Hematopoietic multipotent progenitor cell treated with erythropoietin and hydrocortisone succinate and interleukin-3 and kit ligand, for 4 days (in vitro differentiated cells): ENCODE measurements at regions not wholly inside any gene's neighbourhood (a gene's known extent, or its start where the extent isn't known, plus 50 kb on each side); places are given as distances from the start of the nearest gene placed in this dataset.
"Not testable (repeated sequence)": the region's sequence is repeated elsewhere in the genome, so short reads cannot be mapped to it uniquely, and the experiment has no call there.

Experiments
- DNase-seq: peaks from one replicate; pipeline ENCODE4 v3.0.0-alpha.2; 2015

DNA sequence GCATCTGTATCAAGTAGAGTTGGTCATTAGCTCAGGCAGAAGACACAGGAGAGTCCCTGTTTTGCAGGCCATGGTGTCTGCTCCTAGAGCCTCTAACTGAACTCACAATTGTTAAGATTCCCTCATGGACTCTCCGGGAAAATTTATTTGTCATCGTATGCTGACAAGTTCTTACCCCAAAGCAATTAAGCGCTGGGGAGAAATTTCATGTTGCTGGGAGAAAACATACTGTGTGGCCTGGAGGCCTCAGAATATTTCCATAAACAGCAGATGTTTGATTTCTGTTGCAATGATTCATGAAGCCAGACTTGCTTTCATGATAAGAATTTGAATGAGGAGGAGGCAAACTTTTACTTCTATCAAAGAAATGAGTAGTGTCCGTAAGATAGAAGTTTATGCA is 583.2 kb downstream of the GATA3 start:
- DNase-seq, result no peak

- no peak for DNase-seq
Observed at GRCh38 chr10:8638088-8638672, 583.7 kb downstream of the GATA3 start.

DNA sequence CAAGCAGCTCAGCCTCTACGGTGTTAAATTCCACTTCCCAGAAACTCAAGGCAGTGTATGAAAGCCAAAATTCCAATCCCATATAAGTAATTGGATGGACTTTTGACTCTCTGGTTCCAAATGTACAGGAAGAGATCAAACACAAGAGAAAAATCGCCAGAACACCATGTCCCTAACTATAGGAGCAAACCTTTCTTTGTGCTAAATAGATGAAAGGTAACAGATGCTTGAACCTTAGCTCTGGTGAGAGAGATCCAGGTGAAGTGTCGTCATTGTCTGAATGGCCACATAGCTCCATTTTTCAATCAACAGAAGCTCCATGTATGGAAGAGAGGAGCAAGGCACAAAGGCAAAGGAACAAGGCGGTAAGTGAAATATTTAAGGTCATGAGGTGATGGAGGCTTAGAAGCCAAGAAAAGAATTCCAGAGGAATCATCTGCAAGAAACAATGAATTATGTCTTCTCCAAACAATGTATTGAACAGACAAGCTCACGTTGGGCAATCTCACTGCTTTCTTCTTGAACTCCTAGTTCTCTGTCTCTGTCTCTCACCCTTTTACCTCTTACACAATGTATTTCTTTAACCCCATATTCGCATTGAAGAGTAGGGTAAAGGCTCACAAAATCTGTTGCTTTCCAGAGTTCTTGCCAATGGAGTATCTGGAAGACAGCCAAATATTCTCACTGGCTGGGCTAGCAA is 585.1 kb downstream of the GATA3 start:
- no peak for DNase-seq

- no peak for DNase-seq
Observed at GRCh38 chr10:8640301-8640700, 585.8 kb downstream of the GATA3 start.

GRCh38 chr10:8640878-8641277 is 586.4 kb downstream of the GATA3 start:
- DNase-seq, result no peak

DNA sequence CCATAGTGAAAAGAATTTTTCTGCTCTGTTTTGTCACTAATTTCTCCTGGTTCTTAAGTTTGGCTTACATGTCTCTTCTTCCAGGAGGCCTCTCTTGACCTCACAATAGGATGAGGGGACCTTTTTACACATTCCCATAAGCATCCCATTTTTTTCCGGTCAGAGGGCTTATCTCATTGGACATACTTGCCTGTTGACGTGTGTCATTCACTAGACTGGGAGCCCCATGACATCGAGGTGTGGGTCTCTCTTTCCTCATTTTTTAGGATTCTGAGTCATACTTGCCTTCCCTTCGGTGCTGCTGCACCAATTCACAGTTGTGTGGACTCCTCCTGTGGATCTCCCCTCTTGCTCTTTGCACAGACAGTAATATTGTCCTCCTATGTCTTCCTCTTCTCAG is 601.8 kb downstream of the GATA3 start:
- DNase-seq, result no peak

- no peak for DNase-seq
Observed at GRCh38 chr10:8659982-8660381, 605.5 kb downstream of the GATA3 start.

DNA sequence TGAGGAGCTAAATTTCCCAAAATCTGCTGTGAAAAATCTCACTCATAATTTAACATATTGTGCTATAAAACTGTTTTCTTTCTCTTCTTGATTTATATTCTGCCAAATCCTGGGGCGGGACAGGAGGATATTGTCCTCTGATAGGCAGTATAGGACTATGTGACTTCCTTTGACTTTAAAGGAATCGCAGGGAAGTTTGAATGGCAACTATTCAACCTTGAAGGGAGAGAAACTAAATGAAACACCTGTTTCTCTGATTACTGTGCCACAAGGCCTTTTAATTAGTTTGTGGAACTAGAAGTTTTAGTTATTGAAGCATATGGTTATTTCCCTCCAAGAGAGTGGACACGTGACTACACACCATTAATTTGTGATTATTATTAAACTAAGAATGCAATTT is 607.4 kb downstream of the GATA3 start:
- no peak for DNase-seq

GRCh38 chr10:8663131-8663530 is 608.6 kb downstream of the GATA3 start:
- DNase-seq, result no peak

DNA sequence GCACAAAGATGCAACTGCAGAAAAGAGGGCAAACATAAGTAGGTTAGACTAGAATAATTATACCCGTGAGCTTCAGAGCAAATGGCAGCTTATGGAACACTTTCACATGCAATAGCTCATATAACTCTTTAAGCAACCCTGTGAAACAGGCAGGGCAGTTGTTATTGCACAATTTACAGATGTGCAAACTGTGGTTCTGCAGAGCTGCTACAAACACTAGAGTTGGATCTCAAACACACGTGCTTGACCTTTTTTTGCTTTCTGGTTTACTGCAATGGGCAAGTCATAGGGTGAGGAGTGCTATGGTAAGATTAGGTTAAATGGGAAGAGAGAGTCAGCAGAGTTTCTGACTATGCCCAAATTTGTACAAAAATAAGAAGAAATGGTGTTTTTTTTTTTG is 610.8 kb downstream of the GATA3 start:
- DNase-seq, result peak; percentile 21

GRCh38 chr10:8670461-8670860 is 616.0 kb downstream of the GATA3 start:
- DNase-seq, result no peak

GRCh38 chr10:8674230-8674629 is 619.7 kb downstream of the GATA3 start:
- no peak for DNase-seq

GRCh38 chr10:8677642-8678041 is 623.2 kb downstream of the GATA3 start:
- DNase-seq, result no peak

- not testable (repeated sequence) for DNase-seq
Observed at GRCh38 chr10:8684916-8685315, 630.4 kb downstream of the GATA3 start.

- no peak for DNase-seq
Observed at GRCh38 chr10:8688881-8689280, 634.4 kb downstream of the GATA3 start.

- no peak for DNase-seq
Observed at GRCh38 chr10:8691498-8692017, 637.1 kb downstream of the GATA3 start.

- DNase-seq, result not testable (repeated sequence)
Observed at GRCh38 chr10:8693635-8694034, 639.1 kb downstream of the GATA3 start.

GRCh38 chr10:8696746-8697145 is 642.3 kb downstream of the GATA3 start:
- DNase-seq, result no peak

DNA sequence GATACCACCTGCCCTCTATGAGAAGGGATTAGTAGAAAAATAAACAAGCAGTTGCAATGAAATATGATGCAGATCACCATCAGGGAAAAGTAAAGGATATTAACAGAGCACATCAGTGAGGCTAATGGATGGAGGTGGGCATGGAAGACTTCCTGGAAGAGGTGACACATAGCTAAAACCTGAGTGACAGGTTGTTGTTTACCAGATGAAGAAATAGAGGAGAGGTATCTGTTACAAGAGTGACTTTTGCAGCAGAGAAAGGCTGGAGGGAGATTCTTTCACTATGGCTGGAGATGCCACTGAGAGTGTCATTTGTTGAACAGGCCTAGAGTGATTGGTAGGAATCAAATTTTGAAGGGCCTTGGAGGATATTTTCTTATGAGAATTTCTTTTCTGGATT is 646.2 kb downstream of the GATA3 start:
- DNase-seq, result no peak

DNA sequence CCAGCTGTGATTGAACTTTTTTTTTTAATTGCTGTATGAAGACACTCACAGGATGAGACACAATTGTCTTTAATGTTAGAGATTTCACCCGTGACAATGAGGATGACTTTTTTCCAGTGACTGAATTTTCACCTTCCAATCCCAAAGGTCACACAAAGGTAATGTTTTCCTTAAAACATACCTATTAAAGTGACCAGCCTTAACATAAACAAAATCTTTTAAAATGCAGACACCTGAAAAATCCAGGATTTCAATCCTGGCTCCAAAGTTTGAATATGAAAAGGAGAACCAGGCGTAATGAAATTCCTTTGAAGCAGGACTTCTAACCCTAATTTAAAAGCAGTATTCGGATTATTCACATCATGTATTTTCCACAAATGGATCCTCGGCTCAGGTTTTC is 647.7 kb downstream of the GATA3 start:
- no peak for DNase-seq

DNA sequence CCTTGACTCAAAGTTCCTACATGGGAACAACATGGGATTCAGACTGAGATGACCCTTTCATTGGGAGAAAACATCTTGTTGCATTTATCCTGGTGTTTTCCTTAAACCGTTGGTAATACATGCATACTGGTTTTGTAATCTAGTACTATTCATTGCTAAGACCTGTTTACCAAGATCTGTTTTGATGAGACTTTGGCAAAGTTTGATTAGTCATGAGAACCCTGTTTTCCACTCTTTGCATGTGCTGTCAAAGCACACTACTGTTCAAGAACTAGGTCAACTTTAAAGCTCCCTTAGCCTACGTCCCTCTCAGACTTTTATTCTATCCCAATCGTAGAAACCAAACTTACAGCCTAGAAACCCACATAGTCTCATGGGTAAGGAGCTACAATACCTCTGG is 650.9 kb downstream of the GATA3 start:
- no peak for DNase-seq

DNA sequence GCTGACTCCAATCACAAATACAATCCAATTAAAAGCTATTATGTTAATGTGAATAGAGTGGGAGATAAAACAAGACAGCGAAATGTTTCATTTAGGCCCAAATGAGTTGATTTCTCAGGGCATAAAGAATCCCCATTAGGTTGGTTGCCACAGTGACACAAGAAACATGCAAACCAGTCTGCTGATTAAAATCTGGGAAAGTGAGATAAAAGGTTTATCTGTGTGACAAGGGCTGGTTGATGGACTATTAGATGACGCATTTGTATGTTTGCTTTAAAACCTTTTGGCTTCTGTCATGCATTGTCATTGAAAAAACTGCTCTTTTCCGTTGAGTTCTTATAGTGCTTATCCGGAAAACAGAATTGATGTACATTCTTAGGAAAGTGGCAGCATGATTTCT is 658.2 kb downstream of the GATA3 start:
- DNase-seq, result no peak

DNA sequence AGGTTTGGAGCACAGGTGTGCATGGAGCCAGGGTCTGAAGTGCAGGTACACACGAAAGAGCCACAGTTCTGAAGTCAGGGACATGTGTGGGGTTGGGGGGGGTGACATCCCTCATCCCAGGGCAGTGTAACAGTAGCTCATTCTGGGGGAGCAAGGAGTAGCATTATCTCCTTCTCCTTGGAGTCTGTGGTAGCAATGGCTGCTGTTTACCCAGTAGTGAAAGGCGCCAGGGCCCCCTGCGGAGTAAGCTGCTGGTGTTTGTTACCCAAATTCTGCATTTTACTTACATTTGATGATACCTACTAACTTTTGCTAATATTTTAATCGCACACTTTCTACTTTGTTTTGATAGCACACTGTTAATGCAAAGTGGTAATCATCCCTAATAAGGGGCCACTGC is 665.5 kb downstream of the GATA3 start:
- DNase-seq, result no peak

GRCh38 chr10:8721650-8722049 is 667.2 kb downstream of the GATA3 start:
- no peak for DNase-seq

GRCh38 chr10:8722835-8723234 is 668.3 kb downstream of the GATA3 start:
- DNase-seq, result no peak
